Fibroblast of skin of abdomen (primary cell): ENCODE measurements at regions not wholly inside any gene's neighbourhood (a gene's known extent, or its start where the extent isn't known, plus 50 kb on each side); places are given as distances from the start of the nearest gene placed in this dataset.
"Not testable (repeated sequence)": the region's sequence is repeated elsewhere in the genome, so short reads cannot be mapped to it uniquely, and the experiment has no call there.

ENCODE experiments used
- DNase-seq: peaks from one replicate; pipeline ENCODE4 v3.0.0-alpha.2; 2013

GRCh38 chr7:81430150-81430549 is 339.7 kb downstream of the HGF start:
- DNase-seq: no peak

- DNase-seq: no peak
Measured at GRCh38 chr7:81427461-81427860, 342.4 kb downstream of the HGF start.

GRCh38 chr7:81420526-81421226 is 349.2 kb downstream of the HGF start:
- DNase-seq: no peak

- no peak for DNase-seq
Measured at GRCh38 chr7:81419731-81420130, 350.1 kb downstream of the HGF start.

GRCh38 chr7:81416659-81417058 is 353.2 kb downstream of the HGF start:
- DNase-seq: no peak

- peak; percentile 64 for DNase-seq
Measured at GRCh38 chr7:81415181-81415580, 354.7 kb downstream of the HGF start.

- no peak for DNase-seq
Measured at GRCh38 chr7:81414411-81414810, 355.4 kb downstream of the HGF start.

GRCh38 chr7:81410471-81411117 is 359.3 kb downstream of the HGF start:
- no peak for DNase-seq

GRCh38 chr7:81408728-81409127 is 361.1 kb downstream of the HGF start:
- DNase-seq: no peak

- DNase-seq: peak; percentile 13
Measured at GRCh38 chr7:81407094-81407493, 362.8 kb downstream of the HGF start.

GRCh38 chr7:81404669-81405068 is 365.2 kb downstream of the HGF start:
- no peak for DNase-seq

- peak; percentile 17 for DNase-seq
Measured at GRCh38 chr7:81402227-81402626, 367.6 kb downstream of the HGF start.

GRCh38 chr7:81399471-81399870 is 370.4 kb downstream of the HGF start:
- no peak for DNase-seq

- DNase-seq: no peak
Measured at GRCh38 chr7:81394029-81394428, 375.8 kb downstream of the HGF start.

GRCh38 chr7:81393018-81393417 is 376.8 kb downstream of the HGF start:
- no peak for DNase-seq

GRCh38 chr7:81385370-81385769 is 384.5 kb downstream of the HGF start:
- peak; percentile 25 for DNase-seq

- DNase-seq: peak; percentile 7
Measured at GRCh38 chr7:81383846-81384245, 386.0 kb downstream of the HGF start.

- not testable (repeated sequence) for DNase-seq
Measured at GRCh38 chr7:81374641-81375040, 395.2 kb downstream of the HGF start.

GRCh38 chr7:81370822-81371221 is 399.0 kb downstream of the HGF start:
- no peak for DNase-seq

- peak; percentile 59 for DNase-seq
Measured at GRCh38 chr7:81367326-81367931, 402.4 kb downstream of the HGF start.

- peak; percentile 26 for DNase-seq
Measured at GRCh38 chr7:81366546-81366945, 403.3 kb downstream of the HGF start.

- no peak for DNase-seq
Measured at GRCh38 chr7:81361769-81362312, 408.0 kb downstream of the HGF start.

GRCh38 chr7:81355911-81356310 is 413.9 kb downstream of the HGF start:
- DNase-seq: no peak

- no peak for DNase-seq
Measured at GRCh38 chr7:81349044-81349443, 420.8 kb downstream of the HGF start.
